ENCODE measurements at regions not wholly inside any gene's neighbourhood (a gene's known extent, or its start where the extent isn't known, plus 50 kb on each side); places are given as distances from the start of the nearest gene placed in this dataset.

DNA sequence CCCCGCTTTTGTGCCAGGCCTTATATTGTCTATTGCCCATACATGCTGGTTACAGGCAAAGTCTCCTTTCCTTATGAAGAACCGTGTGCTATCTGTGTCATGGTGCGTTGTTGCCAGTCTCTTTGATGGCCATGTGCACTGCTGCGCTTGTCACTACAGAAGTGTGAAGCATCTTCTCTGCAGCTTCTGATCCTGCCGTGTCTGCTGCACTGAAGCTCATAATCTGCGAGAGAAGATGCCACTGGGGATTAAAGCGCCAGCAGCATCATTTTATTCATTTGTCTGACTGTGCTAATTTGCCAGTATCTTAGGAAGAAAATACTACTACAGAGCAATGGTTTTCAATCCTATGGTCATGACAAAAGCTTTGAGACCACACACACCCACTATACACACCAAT is 330.1 kb downstream of the FAT3 start:
- Histone ChIP-seq H4K20me1 (ENCODE audit: insufficient read depth, low read length) (no peaks in the 10 kb centered on the region), H2AFZ (ENCODE audit: low read length) (no peak overlapping the region), H3K4me1 (ENCODE audit: insufficient read depth, low read length) (no peaks in the 10 kb centered on the region), H3K9me3 (ENCODE audit: low read length) (no peaks in the 10 kb centered on the region), H3K27me3 (ENCODE audit: control insufficient read depth in 1 of 2, insufficient read depth in 2 of 2, low read length in 2 of 2) (no peaks in the 10 kb centered on the region), H3K4me2 (ENCODE audit: low read depth, low read length) (no peak overlapping the region), H3K36me3 (replicated peaks in 1 of 2; ENCODE audit: control insufficient read depth in 1 of 2, insufficient read depth in 2 of 2, low read length in 2 of 2) (no peaks in the 10 kb centered on the region), H3K27ac (ENCODE audit: extremely low read length, insufficient read depth, low read length) (no peak overlapping the region), H3K9ac (ENCODE audit: insufficient read depth, low read depth, low read length) (no peak overlapping the region), H3K4me3 (replicated peaks in 1 of 3; ENCODE audit: insufficient read depth in 1 of 3, low read depth in 2 of 3, low read length in 3 of 3) (no peak overlapping the region), H3K79me2 (ENCODE audit: insufficient read depth, low read length) (no peaks in the 10 kb centered on the region)
- POLR2A ChIA-PET, result no interaction called here
- in situ Hi-C loops (cut with HindIII; ENCODE audit: extremely low pct_ligation_motif_present, low pct_unique_long_range_greater_than_20kb), result no loop called here
- intact Hi-C loops (cut with micrococcal nuclease; ENCODE audit: unreplicated experiment), result no loop called here
- CTCF ChIA-PET (ENCODE audit: low intra/inter-chr PET ratio, low total read pairs), result no interaction called here
- no peak for DNase-seq (ENCODE audit: low spot score)
- ATAC-seq, result no peak
- FAIRE-seq, result no peak
- WGBS (ENCODE audit: low lambda C conversion rate), result 13% methylated on average over 7 of the region's 7 CpGs
- BruUV-seq (replicated peaks), result no TSS peak
- TF ChIP-seq ZNF264 (CRISPR knock-in tag; IDR thresholded peaks at IDR 0.05), result no peak
- TF ChIP-seq ZNF841 (CRISPR knock-in tag; IDR thresholded peaks at IDR 0.05; ENCODE audit: borderline replicate concordance), result no peak
- TF ChIP-seq RFXANK (CRISPR knock-in tag; IDR thresholded peaks at IDR 0.05), result no peak
- TF ChIP-seq, protein P1, sequence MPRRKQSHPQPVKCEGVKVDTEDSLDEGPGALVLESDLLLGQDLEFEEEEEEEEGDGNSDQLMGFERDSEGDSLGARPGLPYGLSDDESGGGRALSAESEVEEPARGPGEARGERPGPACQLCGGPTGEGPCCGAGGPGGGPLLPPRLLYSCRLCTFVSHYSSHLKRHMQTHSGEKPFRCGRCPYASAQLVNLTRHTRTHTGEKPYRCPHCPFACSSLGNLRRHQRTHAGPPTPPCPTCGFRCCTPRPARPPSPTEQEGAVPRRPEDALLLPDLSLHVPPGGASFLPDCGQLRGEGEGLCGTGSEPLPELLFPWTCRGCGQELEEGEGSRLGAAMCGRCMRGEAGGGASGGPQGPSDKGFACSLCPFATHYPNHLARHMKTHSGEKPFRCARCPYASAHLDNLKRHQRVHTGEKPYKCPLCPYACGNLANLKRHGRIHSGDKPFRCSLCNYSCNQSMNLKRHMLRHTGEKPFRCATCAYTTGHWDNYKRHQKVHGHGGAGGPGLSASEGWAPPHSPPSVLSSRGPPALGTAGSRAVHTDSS (CRISPR knock-in tag; conservative IDR thresholded peaks at IDR 0.05), result no peak
- TF ChIP-seq, protein P2, sequence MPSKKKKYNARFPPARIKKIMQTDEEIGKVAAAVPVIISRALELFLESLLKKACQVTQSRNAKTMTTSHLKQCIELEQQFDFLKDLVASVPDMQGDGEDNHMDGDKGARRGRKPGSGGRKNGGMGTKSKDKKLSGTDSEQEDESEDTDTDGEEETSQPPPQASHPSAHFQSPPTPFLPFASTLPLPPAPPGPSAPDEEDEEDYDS (CRISPR knock-in tag; IDR thresholded peaks at IDR 0.05), result no peak
- no peak for TF ChIP-seq ZIK1 (CRISPR knock-in tag; IDR thresholded peaks at IDR 0.05; ENCODE audit: borderline replicate concordance, low read depth)
- no peak for TF ChIP-seq ZNF160 (CRISPR knock-in tag; IDR thresholded peaks at IDR 0.05)
- TF ChIP-seq GTF2F1 (IDR thresholded peaks at IDR 0.05; ENCODE audit: low read length), result no peak
- TF ChIP-seq CCDC6 (CRISPR knock-in tag; IDR thresholded peaks at IDR 0.05), result no peak
- no peak for TF ChIP-seq HIVEP1 (CRISPR knock-in tag; IDR thresholded peaks at IDR 0.05)
- no peak for TF ChIP-seq SP5 (CRISPR knock-in tag; IDR thresholded peaks at IDR 0.05; ENCODE audit: borderline replicate concordance, low read depth)
- no peak for TF ChIP-seq FOXA1 (IDR thresholded peaks at IDR 0.05)
- TF ChIP-seq FOXA1 (CRISPR knock-in tag; IDR thresholded peaks at IDR 0.05), result no peak
- TF ChIP-seq, protein P3, sequence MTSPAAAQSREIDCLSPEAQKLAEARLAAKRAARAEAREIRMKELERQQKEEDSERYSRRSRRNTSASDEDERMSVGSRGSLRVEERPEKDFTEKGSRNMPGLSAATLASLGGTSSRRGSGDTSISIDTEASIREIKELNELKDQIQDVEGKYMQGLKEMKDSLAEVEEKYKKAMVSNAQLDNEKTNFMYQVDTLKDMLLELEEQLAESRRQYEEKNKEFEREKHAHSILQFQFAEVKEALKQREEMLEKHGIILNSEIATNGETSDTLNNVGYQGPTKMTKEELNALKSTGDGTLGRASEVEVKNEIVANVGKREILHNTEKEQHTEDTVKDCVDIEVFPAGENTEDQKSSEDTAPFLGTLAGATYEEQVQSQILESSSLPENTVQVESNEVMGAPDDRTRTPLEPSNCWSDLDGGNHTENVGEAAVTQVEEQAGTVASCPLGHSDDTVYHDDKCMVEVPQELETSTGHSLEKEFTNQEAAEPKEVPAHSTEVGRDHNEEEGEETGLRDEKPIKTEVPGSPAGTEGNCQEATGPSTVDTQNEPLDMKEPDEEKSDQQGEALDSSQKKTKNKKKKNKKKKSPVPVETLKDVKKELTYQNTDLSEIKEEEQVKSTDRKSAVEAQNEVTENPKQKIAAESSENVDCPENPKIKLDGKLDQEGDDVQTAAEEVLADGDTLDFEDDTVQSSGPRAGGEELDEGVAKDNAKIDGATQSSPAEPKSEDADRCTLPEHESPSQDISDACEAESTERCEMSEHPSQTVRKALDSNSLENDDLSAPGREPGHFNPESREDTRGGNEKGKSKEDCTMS (CRISPR knock-in tag; conservative IDR thresholded peaks at IDR 0.05), result no peak
- TF ChIP-seq, protein P4, sequence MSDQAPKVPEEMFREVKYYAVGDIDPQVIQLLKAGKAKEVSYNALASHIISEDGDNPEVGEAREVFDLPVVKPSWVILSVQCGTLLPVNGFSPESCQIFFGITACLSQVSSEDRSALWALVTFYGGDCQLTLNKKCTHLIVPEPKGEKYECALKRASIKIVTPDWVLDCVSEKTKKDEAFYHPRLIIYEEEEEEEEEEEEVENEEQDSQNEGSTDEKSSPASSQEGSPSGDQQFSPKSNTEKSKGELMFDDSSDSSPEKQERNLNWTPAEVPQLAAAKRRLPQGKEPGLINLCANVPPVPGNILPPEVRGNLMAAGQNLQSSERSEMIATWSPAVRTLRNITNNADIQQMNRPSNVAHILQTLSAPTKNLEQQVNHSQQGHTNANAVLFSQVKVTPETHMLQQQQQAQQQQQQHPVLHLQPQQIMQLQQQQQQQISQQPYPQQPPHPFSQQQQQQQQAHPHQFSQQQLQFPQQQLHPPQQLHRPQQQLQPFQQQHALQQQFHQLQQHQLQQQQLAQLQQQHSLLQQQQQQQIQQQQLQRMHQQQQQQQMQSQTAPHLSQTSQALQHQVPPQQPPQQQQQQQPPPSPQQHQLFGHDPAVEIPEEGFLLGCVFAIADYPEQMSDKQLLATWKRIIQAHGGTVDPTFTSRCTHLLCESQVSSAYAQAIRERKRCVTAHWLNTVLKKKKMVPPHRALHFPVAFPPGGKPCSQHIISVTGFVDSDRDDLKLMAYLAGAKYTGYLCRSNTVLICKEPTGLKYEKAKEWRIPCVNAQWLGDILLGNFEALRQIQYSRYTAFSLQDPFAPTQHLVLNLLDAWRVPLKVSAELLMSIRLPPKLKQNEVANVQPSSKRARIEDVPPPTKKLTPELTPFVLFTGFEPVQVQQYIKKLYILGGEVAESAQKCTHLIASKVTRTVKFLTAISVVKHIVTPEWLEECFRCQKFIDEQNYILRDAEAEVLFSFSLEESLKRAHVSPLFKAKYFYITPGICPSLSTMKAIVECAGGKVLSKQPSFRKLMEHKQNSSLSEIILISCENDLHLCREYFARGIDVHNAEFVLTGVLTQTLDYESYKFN (CRISPR knock-in tag; conservative IDR thresholded peaks at IDR 0.05), result no peak
- TF ChIP-seq, protein P5, sequence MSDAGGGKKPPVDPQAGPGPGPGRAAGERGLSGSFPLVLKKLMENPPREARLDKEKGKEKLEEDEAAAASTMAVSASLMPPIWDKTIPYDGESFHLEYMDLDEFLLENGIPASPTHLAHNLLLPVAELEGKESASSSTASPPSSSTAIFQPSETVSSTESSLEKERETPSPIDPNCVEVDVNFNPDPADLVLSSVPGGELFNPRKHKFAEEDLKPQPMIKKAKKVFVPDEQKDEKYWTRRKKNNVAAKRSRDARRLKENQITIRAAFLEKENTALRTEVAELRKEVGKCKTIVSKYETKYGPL (CRISPR knock-in tag; IDR thresholded peaks at IDR 0.05), result no peak
- no peak for TF ChIP-seq RBM39 (IDR thresholded peaks at IDR 0.05; ENCODE audit: low read depth, low read length, poor library complexity, severe bottlenecking)
- TF ChIP-seq ZFP36L1 (CRISPR knock-in tag; IDR thresholded peaks at IDR 0.05), result no peak
